OCI-LY7 (cell line): ENCODE measurements at regions not wholly inside any gene's neighbourhood (a gene's known extent, or its start where the extent isn't known, plus 50 kb on each side); places are given as distances from the start of the nearest gene placed in this dataset.

Experiments used
- CTCF ChIP-seq: fragments of 200-600 bp; sonication (generic); conservative IDR thresholded peaks from 2 replicates; pipeline ENCODE4 v1.5.1; 2014; ENCODE audit warnings: mild to moderate bottlenecking, antibody characterized with exemption, low read length, moderate library complexity, mixed read lengths
- EZH2phosphoT487 ChIP-seq: fragments of 200-600 bp; sonication (generic); IDR thresholded peaks from 2 replicates; pipeline ENCODE4 v1.6.1; 2018; ENCODE audit warnings: low read depth, borderline replicate concordance, mild to moderate bottlenecking, mixed run types, antibody characterized with exemption, low read length, moderate library complexity, mixed read lengths

DNA sequence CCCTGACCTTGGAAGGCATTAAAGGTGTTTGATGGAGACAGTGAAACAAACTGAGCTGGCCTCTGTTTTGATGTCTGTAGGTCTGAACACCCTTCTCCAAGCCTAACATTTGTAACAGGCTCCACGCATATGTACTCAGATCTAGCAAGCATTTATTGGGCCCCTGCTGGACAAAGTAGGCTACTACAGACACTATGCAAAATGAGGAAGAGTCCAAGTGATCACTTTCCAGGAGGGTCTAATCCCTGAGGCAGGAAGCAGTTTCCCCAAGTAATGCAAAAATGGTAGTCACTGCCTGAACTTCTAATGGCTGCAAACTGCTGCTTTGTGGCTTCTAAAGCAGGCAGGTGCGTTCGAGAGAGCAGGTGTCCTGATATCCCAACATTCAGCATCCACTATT lies 405.8 kb downstream of the MED13L start:
- TF ChIP-seq CTCF (peak; percentile 74), EZH2phosphoT487 (no peak)
